WERI-Rb-1 (cell line): ENCODE measurements at regions not wholly inside any gene's neighbourhood (a gene's known extent, or its start where the extent isn't known, plus 50 kb on each side); places are given as distances from the start of the nearest gene placed in this dataset.
A peak's percentile ranks its signal among the peaks of the same experiment; 100 is the strongest.

ENCODE experiments used
- DNase-seq: peaks from one replicate; pipeline ENCODE4 v3.0.0-alpha.2; 2020
- H3K27ac ChIP-seq: fragments of 250-450 bp; sonication (Bioruptor Pico); 2 replicates; pipeline ENCODE4 v1.5.1; 2020; ENCODE audit warnings: mild to moderate bottlenecking, moderate library complexity
- H3K27me3 ChIP-seq: fragments of 250-450 bp; sonication (Bioruptor Pico); 2 replicates; pipeline ENCODE4 v1.5.1; 2021; ENCODE audit warnings: mild to moderate bottlenecking, low read depth, moderate library complexity; ENCODE audit not compliant: insufficient read depth, severe bottlenecking
- H3K36me3 ChIP-seq: fragments of 250-450 bp; sonication (Bioruptor Pico); 2 replicates; pipeline ENCODE4 v1.5.1; 2020; ENCODE audit warnings: mild to moderate bottlenecking, moderate library complexity
- H3K4me3 ChIP-seq: 2 replicates; pipeline ENCODE4 v1.5.1; 2011; ENCODE audit warnings: low read depth, mild to moderate bottlenecking, control low read depth, low read length
- H3K9me3 ChIP-seq: fragments of 250-450 bp; sonication (Bioruptor Pico); 2 replicates; pipeline ENCODE4 v1.5.1; 2021; ENCODE audit warnings: mild to moderate bottlenecking, moderate library complexity; ENCODE audit not compliant: severe bottlenecking
- TF ChIP-seq, protein P1 (sequence below): IDR thresholded peaks from 2 replicates; pipeline ENCODE4 v1.5.1; 2011; ENCODE audit warnings: low read depth, mild to moderate bottlenecking, control low read depth, inconsistent platforms, low read length

DNA sequence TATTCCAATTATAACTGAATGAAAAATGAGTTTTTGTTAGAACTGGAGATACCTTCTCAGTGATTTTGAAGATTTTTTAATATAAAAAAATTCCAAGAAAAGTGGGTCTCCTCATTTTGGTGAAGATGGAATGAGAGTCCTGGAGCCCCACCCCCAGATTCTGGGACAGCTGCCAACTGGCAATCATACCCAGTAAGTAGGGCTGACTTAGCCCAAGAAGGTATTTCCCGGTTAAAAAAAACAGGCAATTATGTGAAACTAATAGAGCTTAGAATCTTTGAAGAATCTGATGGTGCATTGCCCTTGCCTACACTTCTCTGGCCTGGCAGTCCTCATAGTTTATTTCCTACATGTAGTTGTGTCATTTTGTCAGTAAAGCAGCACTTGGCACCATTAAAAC lies 52.8 kb upstream of the VWDE start:
- Histone ChIP-seq H3K4me3 (no peak overlapping the region), H3K27me3 (no peaks in the 10 kb centered on the region), H3K9me3 (no peaks in the 10 kb centered on the region), H3K36me3 (no peaks in the 10 kb centered on the region), H3K27ac (no peak overlapping the region)
- DNase-seq: no peak
- TF ChIP-seq, protein P1, sequence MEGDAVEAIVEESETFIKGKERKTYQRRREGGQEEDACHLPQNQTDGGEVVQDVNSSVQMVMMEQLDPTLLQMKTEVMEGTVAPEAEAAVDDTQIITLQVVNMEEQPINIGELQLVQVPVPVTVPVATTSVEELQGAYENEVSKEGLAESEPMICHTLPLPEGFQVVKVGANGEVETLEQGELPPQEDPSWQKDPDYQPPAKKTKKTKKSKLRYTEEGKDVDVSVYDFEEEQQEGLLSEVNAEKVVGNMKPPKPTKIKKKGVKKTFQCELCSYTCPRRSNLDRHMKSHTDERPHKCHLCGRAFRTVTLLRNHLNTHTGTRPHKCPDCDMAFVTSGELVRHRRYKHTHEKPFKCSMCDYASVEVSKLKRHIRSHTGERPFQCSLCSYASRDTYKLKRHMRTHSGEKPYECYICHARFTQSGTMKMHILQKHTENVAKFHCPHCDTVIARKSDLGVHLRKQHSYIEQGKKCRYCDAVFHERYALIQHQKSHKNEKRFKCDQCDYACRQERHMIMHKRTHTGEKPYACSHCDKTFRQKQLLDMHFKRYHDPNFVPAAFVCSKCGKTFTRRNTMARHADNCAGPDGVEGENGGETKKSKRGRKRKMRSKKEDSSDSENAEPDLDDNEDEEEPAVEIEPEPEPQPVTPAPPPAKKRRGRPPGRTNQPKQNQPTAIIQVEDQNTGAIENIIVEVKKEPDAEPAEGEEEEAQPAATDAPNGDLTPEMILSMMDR: no peak

GRCh38 chr7:12458520-12459131 lies 55.0 kb upstream of the VWDE start:
- peak; percentile 9 for DNase-seq
- no peak overlapping the region for H3K4me3 ChIP-seq
- TF ChIP-seq, protein P1: peak; percentile 41; the same call in 1 of the 2 replicates
- H3K27me3 ChIP-seq: no peaks in the 10 kb centered on the region
- no peak overlapping the region for H3K27ac ChIP-seq
- H3K9me3 ChIP-seq: no peaks in the 10 kb centered on the region
- H3K36me3 ChIP-seq: no peaks in the 10 kb centered on the region

- Histone ChIP-seq H3K27ac (no peak overlapping the region), H3K4me3 (no peak overlapping the region), H3K27me3 (no peaks in the 10 kb centered on the region), H3K9me3 (no peaks in the 10 kb centered on the region), H3K36me3 (no peaks in the 10 kb centered on the region)
- no peak for DNase-seq
- TF ChIP-seq, protein P1: no peak
These were observed 64.2 kb upstream of the VWDE start for GRCh38 chr7:12467837-12468236.

DNA sequence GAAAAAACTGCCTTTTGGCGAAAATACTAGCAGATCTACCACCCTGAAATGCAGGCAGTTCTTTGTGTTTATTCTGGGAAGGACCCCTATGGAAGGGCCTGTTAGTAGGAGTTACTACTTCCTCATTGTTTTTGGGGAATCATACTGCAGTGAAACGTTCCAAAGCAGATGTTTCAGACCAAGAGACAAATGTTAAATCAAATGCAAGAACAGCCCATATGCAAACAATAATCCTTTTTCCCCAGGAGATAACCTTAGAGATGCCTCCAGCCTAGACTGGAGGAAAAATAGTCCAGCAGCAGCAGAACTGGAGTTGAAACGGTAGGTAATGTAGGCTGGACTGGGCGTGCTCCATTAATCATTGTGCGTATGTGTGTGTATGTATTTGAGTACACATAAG lies 65.9 kb upstream of the VWDE start:
- no peak overlapping the region for H3K4me3 ChIP-seq
- no peak for DNase-seq
- no peaks in the 10 kb centered on the region for H3K27me3 ChIP-seq
- TF ChIP-seq, protein P1: no peak
- no peaks in the 10 kb centered on the region for H3K9me3 ChIP-seq
- no peak overlapping the region for H3K27ac ChIP-seq
- no peaks in the 10 kb centered on the region for H3K36me3 ChIP-seq

- TF ChIP-seq, protein P1: no peak
- Histone ChIP-seq H3K27me3 (no peaks in the 10 kb centered on the region), H3K36me3 (no peaks in the 10 kb centered on the region), H3K9me3 (no peaks in the 10 kb centered on the region), H3K27ac (no peak overlapping the region), H3K4me3 (no peak overlapping the region)
- no peak for DNase-seq
These were observed 67.3 kb upstream of the VWDE start for GRCh38 chr7:12470930-12471329.

- DNase-seq: peak; percentile 13
- H3K36me3 ChIP-seq: no peaks in the 10 kb centered on the region
- no peaks in the 10 kb centered on the region for H3K27me3 ChIP-seq
- H3K27ac ChIP-seq: no peak overlapping the region
- TF ChIP-seq, protein P1: no peak
- H3K9me3 ChIP-seq: no peaks in the 10 kb centered on the region
- no peak overlapping the region for H3K4me3 ChIP-seq
These were observed 70.4 kb upstream of the VWDE start for GRCh38 chr7:12474035-12474434.
